ENCODE measurements at regions not wholly inside any gene's neighbourhood (a gene's known extent, or its start where the extent isn't known, plus 50 kb on each side); places are given as distances from the start of the nearest gene placed in this dataset.
"Not testable (repeated sequence)": the region's sequence is repeated elsewhere in the genome, so short reads cannot be mapped to it uniquely, and the experiment has no call there.

GRCh38 chr17:21470422-21470821, 94.3 kb downstream of the KCNJ12 start:
- DNase-seq; H3K27ac ChIP-seq (ENCODE audit: low read length); H3K36me3 ChIP-seq (replicated peaks; ENCODE audit: insufficient read depth, low read length); H2AFZ ChIP-seq (ENCODE audit: low read length); H3F3A ChIP-seq (ENCODE audit: insufficient read depth, low read length); H3K9me3 ChIP-seq (replicated peaks; ENCODE audit: insufficient read depth, low read length); H3K9ac ChIP-seq (ENCODE audit: low read length); H3K4me3 ChIP-seq (ENCODE audit: low read length); H3K79me2 ChIP-seq (ENCODE audit: low read length); H3K9me2 ChIP-seq (replicated peaks; ENCODE audit: insufficient read depth, low read length); H3K4me1 ChIP-seq (ENCODE audit: low read length); H3K4me2 ChIP-seq (ENCODE audit: low read depth, low read length); H4K20me1 ChIP-seq (ENCODE audit: insufficient read depth, low read length): not testable (repeated sequence)
- peaks cover 42% of the 10 kb centered on the region for H3K27me3 ChIP-seq (replicated peaks; ENCODE audit: insufficient read depth, low read length)

- no peaks in the 10 kb centered on the region for H3K9me3 ChIP-seq (replicated peaks; ENCODE audit: insufficient read depth, low read length)
- H3K79me2 ChIP-seq (ENCODE audit: low read length) = no peaks in the 10 kb centered on the region
- no peaks in the 10 kb centered on the region for H4K20me1 ChIP-seq (ENCODE audit: insufficient read depth, low read length)
- DNase-seq = no peak
- H3K36me3 ChIP-seq (replicated peaks; ENCODE audit: insufficient read depth, low read length) = no peaks in the 10 kb centered on the region
- no peaks in the 10 kb centered on the region for H3F3A ChIP-seq (ENCODE audit: insufficient read depth, low read length)
- H3K4me2 ChIP-seq (ENCODE audit: low read depth, low read length) = no peak overlapping the region
- peaks cover 45% of the 10 kb centered on the region for H3K27me3 ChIP-seq (replicated peaks; ENCODE audit: insufficient read depth, low read length)
- no peak overlapping the region for H3K9ac ChIP-seq (ENCODE audit: low read length)
- no peak overlapping the region for H3K4me3 ChIP-seq (ENCODE audit: low read length)
- no peak for TF ChIP-seq CTCF (IDR thresholded peaks at IDR 0.05; ENCODE audit: low read length)
- no peak for TF ChIP-seq EZH2 (optimal IDR thresholded peaks at IDR 0.05; ENCODE audit: low read depth, low read length)
- TF ChIP-seq EZH2phosphoT487 (IDR thresholded peaks at IDR 0.05; ENCODE audit: low read length) = no peak
- H3K9me2 ChIP-seq (replicated peaks; ENCODE audit: insufficient read depth, low read length) = no peaks in the 10 kb centered on the region
- no peaks in the 10 kb centered on the region for H3K4me1 ChIP-seq (ENCODE audit: low read length)
- H2AFZ ChIP-seq (ENCODE audit: low read length) = no peak overlapping the region
- no peak overlapping the region for H3K27ac ChIP-seq (ENCODE audit: low read length)
Measured at GRCh38 chr17:21470861-21471260, 94.7 kb downstream of the KCNJ12 start.

GRCh38 chr17:21474815-21475214, 98.7 kb downstream of the KCNJ12 start:
- Histone ChIP-seq H3K4me3 (ENCODE audit: low read length) (no peak overlapping the region), H3K4me2 (ENCODE audit: low read depth, low read length) (no peak overlapping the region), H3K9ac (ENCODE audit: low read length) (no peak overlapping the region), H3K36me3 (replicated peaks; ENCODE audit: insufficient read depth, low read length) (no peaks in the 10 kb centered on the region), H3K27ac (ENCODE audit: low read length) (no peak overlapping the region), H3K4me1 (ENCODE audit: low read length) (no peaks in the 10 kb centered on the region), H3K27me3 (replicated peaks; ENCODE audit: insufficient read depth, low read length) (peaks cover 51% of the 10 kb centered on the region), H4K20me1 (ENCODE audit: insufficient read depth, low read length) (no peaks in the 10 kb centered on the region), H3F3A (ENCODE audit: insufficient read depth, low read length) (no peaks in the 10 kb centered on the region), H2AFZ (ENCODE audit: low read length) (no peak overlapping the region), H3K9me2 (replicated peaks; ENCODE audit: insufficient read depth, low read length) (no peaks in the 10 kb centered on the region), H3K79me2 (ENCODE audit: low read length) (no peaks in the 10 kb centered on the region), H3K9me3 (replicated peaks; ENCODE audit: insufficient read depth, low read length) (no peaks in the 10 kb centered on the region)
- no peak for DNase-seq
- TF ChIP-seq EZH2phosphoT487 (IDR thresholded peaks at IDR 0.05; ENCODE audit: low read length) (no peak), CTCF (IDR thresholded peaks at IDR 0.05; ENCODE audit: low read length) (no peak), EZH2 (optimal IDR thresholded peaks at IDR 0.05; ENCODE audit: low read depth, low read length) (no peak)

- no peak for TF ChIP-seq EZH2phosphoT487 (IDR thresholded peaks at IDR 0.05; ENCODE audit: low read length)
- no peak for TF ChIP-seq CTCF (IDR thresholded peaks at IDR 0.05; ENCODE audit: low read length)
- no peak for TF ChIP-seq EZH2 (optimal IDR thresholded peaks at IDR 0.05; ENCODE audit: low read depth, low read length)
- no peaks in the 10 kb centered on the region for H4K20me1 ChIP-seq (ENCODE audit: insufficient read depth, low read length)
- H3K9me3 ChIP-seq (replicated peaks; ENCODE audit: insufficient read depth, low read length) = no peaks in the 10 kb centered on the region
- H3K9me2 ChIP-seq (replicated peaks; ENCODE audit: insufficient read depth, low read length) = no peaks in the 10 kb centered on the region
- peaks cover 48% of the 10 kb centered on the region for H3K27me3 ChIP-seq (replicated peaks; ENCODE audit: insufficient read depth, low read length)
- H3K79me2 ChIP-seq (ENCODE audit: low read length) = no peaks in the 10 kb centered on the region
- no peak overlapping the region for H3K27ac ChIP-seq (ENCODE audit: low read length)
- H3K4me2 ChIP-seq (ENCODE audit: low read depth, low read length) = no peak overlapping the region
- H3K9ac ChIP-seq (ENCODE audit: low read length) = no peak overlapping the region
- H3F3A ChIP-seq (ENCODE audit: insufficient read depth, low read length) = no peaks in the 10 kb centered on the region
- no peak overlapping the region for H2AFZ ChIP-seq (ENCODE audit: low read length)
- H3K36me3 ChIP-seq (replicated peaks; ENCODE audit: insufficient read depth, low read length) = no peaks in the 10 kb centered on the region
- H3K4me3 ChIP-seq (ENCODE audit: low read length) = no peak overlapping the region
- no peaks in the 10 kb centered on the region for H3K4me1 ChIP-seq (ENCODE audit: low read length)
- no peak for DNase-seq
Measured at GRCh38 chr17:21475571-21475970, 99.4 kb downstream of the KCNJ12 start.
